ENCODE measurements at regions not wholly inside any gene's neighbourhood (a gene's known extent, or its start where the extent isn't known, plus 50 kb on each side); places are given as distances from the start of the nearest gene placed in this dataset.

- in situ Hi-C loops (cut with MboI; ENCODE audit: low pct_unique_long_range_greater_than_20kb, low sequenced_read_pairs, unreplicated experiment): loop anchor here (10.0 kb wide), 1 partner anchor 712 kb away; the partner anchor contains the start of gene NUAK1
Observed at GRCh38 chr12:105423237-105423636, 92.7 kb downstream of the C12orf75 start.

GRCh38 chr12:105423921-105424320 is 93.4 kb downstream of the C12orf75 start:
- in situ Hi-C loops (cut with MboI; ENCODE audit: low pct_unique_long_range_greater_than_20kb, low sequenced_read_pairs, unreplicated experiment): loop anchor here (10.0 kb wide), 1 partner anchor 711 kb away; the partner anchor contains the start of gene NUAK1
- no peak for DNase-seq (ENCODE audit: low spot score)

More at GRCh38 chr12:105423237-105423636, 92.7 kb downstream of the C12orf75 start:
- DNase-seq (ENCODE audit: low spot score): no peak
- no peak for TF ChIP-seq CTCF (IDR thresholded peaks at IDR 0.05; ENCODE audit: extremely low read depth, insufficient read depth, missing control alignments)

GRCh38 chr12:105425254-105426174 is 95.0 kb downstream of the C12orf75 start:
- in situ Hi-C loops (cut with MboI; ENCODE audit: low pct_unique_long_range_greater_than_20kb, low sequenced_read_pairs, unreplicated experiment): loop anchor here (10.0 kb wide), 1 partner anchor 709 kb away; the partner anchor contains the start of gene NUAK1
- TF ChIP-seq CTCF (IDR thresholded peaks at IDR 0.05; ENCODE audit: extremely low read depth, insufficient read depth, missing control alignments): no peak
- DNase-seq (ENCODE audit: low spot score): no peak

More at GRCh38 chr12:105423921-105424320, 93.4 kb downstream of the C12orf75 start:
- TF ChIP-seq CTCF (IDR thresholded peaks at IDR 0.05; ENCODE audit: extremely low read depth, insufficient read depth, missing control alignments): no peak

GRCh38 chr12:105426766-105427165 is 96.3 kb downstream of the C12orf75 start:
- no peak for DNase-seq (ENCODE audit: low spot score)
- in situ Hi-C loops (cut with MboI; ENCODE audit: low pct_unique_long_range_greater_than_20kb, low sequenced_read_pairs, unreplicated experiment): loop anchor here (10.0 kb wide), 1 partner anchor 708 kb away; the partner anchor contains the start of gene NUAK1
- TF ChIP-seq CTCF (IDR thresholded peaks at IDR 0.05; ENCODE audit: extremely low read depth, insufficient read depth, missing control alignments): no peak

GRCh38 chr12:105427883-105428282 is 97.4 kb downstream of the C12orf75 start:
- no peak for DNase-seq (ENCODE audit: low spot score)
- in situ Hi-C loops (cut with MboI; ENCODE audit: low pct_unique_long_range_greater_than_20kb, low sequenced_read_pairs, unreplicated experiment): loop anchor here (10.0 kb wide), 1 partner anchor 707 kb away; the partner anchor contains the start of gene NUAK1
- TF ChIP-seq CTCF (IDR thresholded peaks at IDR 0.05; ENCODE audit: extremely low read depth, insufficient read depth, missing control alignments): no peak

GRCh38 chr12:105428793-105429395 is 98.4 kb downstream of the C12orf75 start:
- TF ChIP-seq CTCF (IDR thresholded peaks at IDR 0.05; ENCODE audit: extremely low read depth, insufficient read depth, missing control alignments): no peak

More at GRCh38 chr12:105428793-105429395, 98.4 kb downstream of the C12orf75 start:
- in situ Hi-C loops (cut with MboI; ENCODE audit: low pct_unique_long_range_greater_than_20kb, low sequenced_read_pairs, unreplicated experiment): loop anchor here (10.0 kb wide), 1 partner anchor 706 kb away; the partner anchor contains the start of gene NUAK1
- no peak for DNase-seq (ENCODE audit: low spot score)

All from GM13977 (cell line).